Fibroblast of skin of left quadriceps (primary cell): ENCODE measurements at regions not wholly inside any gene's neighbourhood (a gene's known extent, or its start where the extent isn't known, plus 50 kb on each side); places are given as distances from the start of the nearest gene placed in this dataset.

Experiments
- DNase-seq, 2 experiments: peaks; one replicate each; pipeline ENCODE4 v3.0.0-alpha.2; 2013; ENCODE audit warnings: low read depth in 2 of 2

GRCh38 chr5:162323466-162323865, 255.9 kb downstream of the GABRG2 start:
- peak in 1 of 2 experiments; percentile 1 for DNase-seq

DNA sequence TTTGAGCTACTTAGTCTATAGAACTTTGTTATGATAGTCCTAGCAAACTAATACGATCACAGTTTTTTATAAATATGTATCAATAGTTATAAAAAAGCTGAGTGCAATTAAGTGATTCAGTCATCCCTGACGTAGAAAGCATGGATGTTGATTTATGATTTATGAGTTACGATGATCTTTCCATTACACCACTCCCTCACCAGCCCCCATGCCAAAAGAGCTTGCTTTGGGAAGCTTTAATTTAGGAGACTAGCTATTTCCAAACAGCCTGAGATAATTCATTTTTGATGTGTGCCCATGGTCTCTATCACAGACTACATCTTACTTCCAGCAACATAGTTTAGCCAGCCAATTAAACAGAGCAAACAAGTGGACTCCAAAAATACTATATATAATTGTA, 256.8 kb downstream of the GABRG2 start:
- no peak for DNase-seq

- DNase-seq = no peak
These were observed 257.7 kb downstream of the GABRG2 start for GRCh38 chr5:162325143-162325727.

DNA sequence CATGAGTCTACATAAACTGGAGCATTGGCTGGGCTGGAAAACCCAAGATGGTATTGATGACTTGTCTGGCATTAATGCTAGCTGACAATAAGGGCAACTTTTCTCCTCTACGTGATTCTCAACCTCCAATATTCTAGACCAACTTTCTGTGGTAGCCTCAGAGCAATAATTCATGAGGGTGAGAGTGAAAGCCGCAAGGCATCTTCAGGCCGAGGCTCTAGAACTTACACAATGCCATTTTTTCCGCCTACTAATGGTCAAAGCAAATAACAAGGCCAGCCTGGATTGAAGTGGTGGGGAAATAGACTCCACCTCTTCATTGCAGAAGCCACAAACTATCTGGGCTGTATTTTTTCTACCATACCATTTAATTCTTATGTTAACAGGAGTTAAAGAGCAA, 267.4 kb downstream of the GABRG2 start:
- no peak for DNase-seq

DNA sequence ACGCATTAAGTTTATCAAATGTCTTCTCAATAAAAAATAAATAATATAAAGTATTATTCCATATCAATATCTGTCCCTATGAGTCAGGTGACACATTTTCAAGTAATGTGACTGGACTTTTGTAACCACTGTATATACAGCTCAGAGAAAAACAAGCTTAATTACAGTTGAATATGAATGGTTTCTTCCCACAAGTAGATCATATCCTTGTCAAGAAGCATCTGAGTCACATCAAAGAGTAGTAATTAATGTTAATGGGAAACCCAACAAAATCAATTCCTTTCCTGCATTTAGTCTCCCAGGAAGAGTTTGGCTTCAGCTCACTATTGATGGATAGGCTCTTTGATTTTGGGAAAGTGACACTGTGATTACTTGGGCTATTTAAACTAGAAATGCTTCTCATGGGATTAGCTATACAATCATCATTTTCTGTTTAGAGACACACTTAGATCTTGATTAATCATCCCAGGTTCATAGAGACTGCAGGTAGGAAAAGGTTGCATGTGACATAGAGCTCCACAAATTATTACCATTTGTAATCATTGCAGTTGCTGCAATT, 292.9 kb downstream of the GABRG2 start:
- DNase-seq = no peak

- DNase-seq = no peak
These were observed 304.7 kb downstream of the GABRG2 start for GRCh38 chr5:162372256-162372655.

- DNase-seq = no peak
These were observed 310.3 kb downstream of the GABRG2 start for GRCh38 chr5:162377895-162378294.

DNA sequence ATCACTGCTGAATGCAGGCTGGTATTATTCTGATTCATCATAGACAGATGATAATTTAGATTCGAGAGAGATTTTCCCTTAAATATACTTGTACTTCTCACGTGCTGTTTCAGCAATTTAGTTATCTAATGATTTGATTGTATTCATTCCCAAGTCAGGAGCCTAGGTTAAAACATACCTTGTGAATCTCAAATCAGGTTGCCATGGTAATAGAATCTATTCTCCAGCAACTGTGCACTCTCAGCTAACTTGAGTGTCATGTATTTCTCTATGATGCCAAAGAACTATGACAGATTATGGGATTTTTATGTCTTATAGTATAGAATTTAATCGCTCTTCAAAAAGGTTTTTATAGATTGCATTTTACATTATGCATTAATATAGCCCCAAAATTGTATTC, 315.3 kb downstream of the GABRG2 start:
- no peak for DNase-seq

DNA sequence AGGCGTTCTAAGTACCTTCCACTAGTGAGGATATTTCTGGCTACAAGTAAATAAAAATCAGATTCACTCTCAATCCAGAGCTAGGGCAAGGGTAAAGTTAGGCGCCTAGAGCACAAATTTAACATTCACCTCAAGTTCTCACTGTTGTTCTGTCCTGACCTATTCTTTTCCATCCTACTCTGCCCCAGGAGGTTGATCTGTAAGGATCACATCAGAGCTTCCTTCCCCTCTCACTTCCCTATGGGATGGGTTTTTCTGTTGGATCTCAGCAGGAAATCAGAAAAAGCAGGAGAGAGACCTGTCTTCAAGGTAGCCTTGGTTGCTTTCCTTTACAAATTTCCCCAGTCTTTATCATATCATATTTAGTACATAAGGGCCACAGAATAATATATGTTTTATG, 316.7 kb downstream of the GABRG2 start:
- DNase-seq = no peak

DNA sequence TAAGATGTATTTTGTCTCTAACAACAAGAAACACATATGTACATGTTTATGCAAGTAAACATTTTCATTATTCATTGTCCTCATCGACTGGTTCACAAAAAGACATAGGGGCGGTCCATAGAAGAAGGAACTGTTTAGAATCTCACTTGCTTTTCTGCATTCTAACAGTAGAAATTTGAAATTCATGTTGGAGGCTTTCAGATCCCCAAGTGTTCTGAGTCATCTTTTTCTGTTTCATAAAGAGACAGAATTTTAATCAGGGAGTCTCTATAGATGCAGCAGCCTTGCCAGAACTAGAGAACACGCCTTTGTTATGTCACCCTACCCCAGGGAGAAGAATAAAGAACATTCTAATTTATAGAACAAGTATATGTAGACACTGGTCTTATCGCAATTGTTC, 324.3 kb downstream of the GABRG2 start:
- DNase-seq = no peak

DNA sequence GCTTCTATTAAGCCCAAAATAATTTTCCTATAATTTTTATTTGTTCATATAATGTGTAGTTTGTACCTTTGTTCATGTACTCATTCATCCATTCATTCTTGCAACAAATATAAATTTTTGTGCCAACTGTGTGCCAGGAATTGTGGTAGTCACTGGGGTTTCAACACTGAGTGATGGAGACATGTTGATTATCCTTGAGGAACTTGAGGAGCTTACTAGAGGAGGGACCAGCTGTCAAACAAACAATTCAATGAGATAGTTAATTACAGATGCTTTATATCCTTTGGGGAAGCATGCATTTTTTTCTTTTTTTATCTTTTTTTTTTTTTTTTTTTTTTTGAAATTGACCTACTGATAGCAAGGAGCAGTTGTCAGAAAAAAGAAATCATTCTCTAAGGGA, 324.8 kb downstream of the GABRG2 start:
- no peak for DNase-seq

DNA sequence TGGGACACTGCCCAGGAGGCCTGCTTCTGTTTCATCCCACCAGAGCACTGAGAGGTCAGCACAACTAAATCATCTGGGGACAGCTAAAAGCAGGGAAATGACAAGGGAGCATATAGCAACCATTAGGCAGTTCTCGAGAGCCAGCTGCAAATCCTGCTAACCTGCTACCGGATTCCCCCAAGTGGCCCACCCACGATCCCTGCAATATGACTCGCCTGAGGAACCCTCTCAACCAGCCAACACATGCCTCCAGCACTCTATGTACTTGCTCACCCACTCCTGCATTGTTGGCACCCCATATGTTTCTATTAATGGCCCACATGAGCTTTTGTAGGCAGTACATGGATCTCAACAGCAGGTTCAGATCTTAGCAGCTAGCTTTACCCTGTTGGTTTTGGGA, 326.0 kb downstream of the GABRG2 start:
- DNase-seq = no peak

- no peak for DNase-seq
These were observed 340.0 kb downstream of the GABRG2 start for GRCh38 chr5:162407614-162408013.

- DNase-seq = no peak
These were observed 342.8 kb downstream of the GABRG2 start for GRCh38 chr5:162410365-162410764.

- DNase-seq = no peak
These were observed 361.6 kb downstream of the GABRG2 start for GRCh38 chr5:162429142-162429541.

DNA sequence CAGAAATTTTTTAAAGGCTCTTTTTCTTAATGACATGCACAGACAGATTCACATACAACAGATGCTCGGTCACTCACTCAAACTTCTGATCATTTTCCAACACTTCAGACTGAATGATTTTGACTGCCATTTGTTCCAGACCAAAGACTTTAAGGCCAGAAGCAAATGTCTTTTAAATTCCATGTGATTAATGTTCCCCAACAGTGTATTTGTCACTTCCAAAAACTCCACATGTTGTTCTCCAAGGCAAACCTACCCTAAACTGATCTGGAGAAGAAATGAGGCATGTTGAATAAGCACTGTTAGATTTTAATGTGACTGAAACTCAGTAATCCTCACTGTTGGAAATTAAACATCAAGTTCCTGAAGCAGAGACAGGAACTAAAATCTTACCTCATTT, 366.7 kb downstream of the GABRG2 start:
- DNase-seq = no peak

DNA sequence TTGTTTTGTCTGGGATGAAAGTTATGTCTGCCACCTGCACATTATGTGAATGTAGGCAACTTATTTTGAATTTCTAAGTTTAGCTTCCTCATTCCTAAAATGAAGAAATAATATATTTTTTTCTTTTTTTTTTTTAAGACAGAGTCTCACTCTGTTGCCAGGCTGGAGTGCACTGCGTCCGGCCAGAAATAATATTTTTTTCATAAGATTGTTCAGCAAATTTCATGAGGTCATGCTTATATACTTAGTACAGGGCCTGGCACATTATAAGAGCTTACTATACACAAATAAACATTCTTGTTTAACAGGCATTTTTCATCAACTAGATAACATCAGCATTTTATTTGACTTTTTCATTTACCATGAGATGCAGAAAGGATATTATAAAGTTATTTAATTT, 368.5 kb downstream of the GABRG2 start:
- no peak for DNase-seq

GRCh38 chr5:162444129-162444762, 376.7 kb downstream of the GABRG2 start:
- no peak for DNase-seq

GRCh38 chr5:162456086-162456485, 388.5 kb downstream of the GABRG2 start:
- no peak for DNase-seq

- DNase-seq = no peak
These were observed 398.4 kb downstream of the GABRG2 start for GRCh38 chr5:162466011-162466410.

GRCh38 chr5:162473041-162473714, 405.6 kb downstream of the GABRG2 start:
- no peak for DNase-seq

DNA sequence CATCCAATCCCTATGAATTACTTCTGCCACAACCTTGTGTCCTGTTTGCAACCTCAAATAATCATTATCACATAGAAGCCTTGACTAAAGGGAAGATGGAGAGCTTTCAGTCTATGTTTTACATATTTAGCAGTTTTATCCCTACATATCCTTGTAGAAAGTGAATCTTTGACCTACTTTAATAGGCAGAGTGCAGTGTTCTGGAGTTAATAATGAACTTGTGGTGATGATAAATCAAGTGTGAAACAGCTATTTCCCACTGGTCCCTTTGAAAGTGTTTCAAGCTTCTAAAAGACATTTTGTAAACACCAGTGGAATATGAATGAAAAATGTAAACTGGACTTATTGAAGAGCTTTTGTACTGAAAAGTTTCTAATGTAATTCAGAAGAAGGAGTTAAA, 406.7 kb downstream of the GABRG2 start:
- DNase-seq = no peak

DNA sequence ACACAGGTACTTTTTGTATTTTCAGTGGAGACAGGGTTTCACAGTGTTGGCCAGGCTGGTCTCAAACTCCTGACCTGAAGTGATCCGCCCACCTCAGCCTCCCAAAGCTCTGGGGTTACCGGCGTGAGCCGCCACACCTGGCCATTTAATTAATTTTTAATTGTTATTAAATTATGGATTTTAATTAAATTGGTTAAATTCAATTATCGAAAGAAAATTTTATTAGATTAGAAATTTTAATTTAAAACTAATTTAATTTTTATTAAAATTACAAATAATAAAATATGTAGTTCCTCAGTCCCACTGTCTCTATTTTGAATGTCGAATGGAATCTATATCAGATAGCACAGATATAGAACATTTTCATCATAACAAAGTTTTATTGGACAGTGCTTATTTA, 416.5 kb downstream of the GABRG2 start:
- DNase-seq = no peak
